ENCODE measurements at regions not wholly inside any gene's neighbourhood (a gene's known extent, or its start where the extent isn't known, plus 50 kb on each side); places are given as distances from the start of the nearest gene placed in this dataset.

GRCh38 chrX:96311366-96311765 lies 373.3 kb upstream of the DIAPH2 start:
- no peak for DNase-seq (ENCODE audit: low read depth)

- DNase-seq (ENCODE audit: low read depth): peak; percentile 1
These were observed 369.7 kb upstream of the DIAPH2 start for GRCh38 chrX:96314985-96315384.

- DNase-seq (ENCODE audit: low read depth): no peak
These were observed 322.8 kb upstream of the DIAPH2 start for GRCh38 chrX:96361844-96362243.

- DNase-seq (ENCODE audit: low read depth): peak; percentile 59
These were observed 312.2 kb upstream of the DIAPH2 start for GRCh38 chrX:96372313-96373046.

GRCh38 chrX:96373047-96373355 lies 311.6 kb upstream of the DIAPH2 start:
- DNase-seq (ENCODE audit: low read depth): no peak

GRCh38 chrX:96376266-96376665 lies 308.4 kb upstream of the DIAPH2 start:
- DNase-seq (ENCODE audit: low read depth): no peak

- DNase-seq (ENCODE audit: low read depth): no peak
These were observed 304.7 kb upstream of the DIAPH2 start for GRCh38 chrX:96379951-96380350.

- no peak for DNase-seq (ENCODE audit: low read depth)
These were observed 302.6 kb upstream of the DIAPH2 start for GRCh38 chrX:96382018-96382417.

- DNase-seq (ENCODE audit: low read depth): no peak
These were observed 301.2 kb upstream of the DIAPH2 start for GRCh38 chrX:96383428-96383827.

GRCh38 chrX:96386325-96386724 lies 298.3 kb upstream of the DIAPH2 start:
- no peak for DNase-seq (ENCODE audit: low read depth)

- DNase-seq (ENCODE audit: low read depth): no peak
These were observed 297.7 kb upstream of the DIAPH2 start for GRCh38 chrX:96386981-96387380.

- DNase-seq (ENCODE audit: low read depth): no peak
These were observed 296.8 kb upstream of the DIAPH2 start for GRCh38 chrX:96387801-96388200.

GRCh38 chrX:96389281-96390047 lies 295.2 kb upstream of the DIAPH2 start:
- DNase-seq (ENCODE audit: low read depth): peak; percentile 46

- peak; percentile 76 for DNase-seq (ENCODE audit: low read depth)
These were observed 290.0 kb upstream of the DIAPH2 start for GRCh38 chrX:96394598-96394997.

- DNase-seq (ENCODE audit: low read depth): no peak
These were observed 281.2 kb upstream of the DIAPH2 start for GRCh38 chrX:96403446-96403845.

GRCh38 chrX:96405842-96406241 lies 278.8 kb upstream of the DIAPH2 start:
- no peak for DNase-seq (ENCODE audit: low read depth)

GRCh38 chrX:96407072-96407471 lies 277.6 kb upstream of the DIAPH2 start:
- DNase-seq (ENCODE audit: low read depth): peak; percentile 56

GRCh38 chrX:96407501-96407900 lies 277.1 kb upstream of the DIAPH2 start:
- peak; percentile 75 for DNase-seq (ENCODE audit: low read depth)

GRCh38 chrX:96407981-96408380 lies 276.7 kb upstream of the DIAPH2 start:
- no peak for DNase-seq (ENCODE audit: low read depth)

- no peak for DNase-seq (ENCODE audit: low read depth)
These were observed 273.7 kb upstream of the DIAPH2 start for GRCh38 chrX:96410927-96411326.

- no peak for DNase-seq (ENCODE audit: low read depth)
These were observed 266.9 kb upstream of the DIAPH2 start for GRCh38 chrX:96417695-96418094.

- DNase-seq (ENCODE audit: low read depth): peak; percentile 47
These were observed 260.6 kb upstream of the DIAPH2 start for GRCh38 chrX:96424007-96424406.

- peak; percentile 28 for DNase-seq (ENCODE audit: low read depth)
These were observed 259.4 kb upstream of the DIAPH2 start for GRCh38 chrX:96425200-96425599.
